ENCODE measurements at regions not wholly inside any gene's neighbourhood (a gene's known extent, or its start where the extent isn't known, plus 50 kb on each side); places are given as distances from the start of the nearest gene placed in this dataset.

DNA sequence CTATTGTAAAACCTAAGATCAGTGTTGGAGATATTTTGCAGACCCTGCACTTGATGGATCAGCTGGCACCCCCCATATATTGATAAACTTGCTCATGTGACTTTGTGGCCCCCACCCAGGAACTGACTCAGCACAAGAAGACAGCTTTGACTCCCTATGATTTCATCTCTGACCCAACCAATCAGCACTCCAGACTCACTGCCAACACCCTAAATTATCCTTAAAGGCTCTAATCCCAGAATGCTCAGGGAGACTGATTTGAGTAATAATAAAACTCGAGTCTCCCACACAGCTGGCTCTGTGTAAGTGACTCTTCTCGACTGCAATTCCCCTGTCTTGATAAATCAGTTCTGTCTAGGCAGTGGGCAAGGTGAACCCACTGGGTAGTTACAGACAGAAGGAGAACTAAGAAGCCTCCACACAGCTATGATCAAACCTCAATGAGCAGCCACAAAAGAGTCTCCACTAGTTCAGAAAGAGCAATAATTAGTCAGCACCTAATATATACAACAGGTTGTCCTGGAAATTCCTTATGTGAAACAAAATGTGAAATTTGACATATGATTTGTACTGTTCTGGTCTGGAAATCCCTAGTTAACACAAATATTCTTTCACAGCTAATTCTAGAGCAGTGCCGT, 52.2 kb downstream of the ACTL7B start:
- H3K9me3 Mint-ChIP-seq = no peaks in the 10 kb centered on the region
- no peaks in the 10 kb centered on the region for H3K27me3 Mint-ChIP-seq (ENCODE audit: low read depth)
- H3K4me1 Mint-ChIP-seq (ENCODE audit: low read depth) = no peaks in the 10 kb centered on the region
- no peak overlapping the region for H3K4me3 Mint-ChIP-seq (ENCODE audit: low read depth)
- intact Hi-C loops (cut with micrococcal nuclease) = no loop called here
- no peaks in the 10 kb centered on the region for H3K36me3 Mint-ChIP-seq (ENCODE audit: low read depth)
- DNase-seq (ENCODE audit: low spot score) = no peak
- H3K27ac Mint-ChIP-seq = no peak overlapping the region

DNA sequence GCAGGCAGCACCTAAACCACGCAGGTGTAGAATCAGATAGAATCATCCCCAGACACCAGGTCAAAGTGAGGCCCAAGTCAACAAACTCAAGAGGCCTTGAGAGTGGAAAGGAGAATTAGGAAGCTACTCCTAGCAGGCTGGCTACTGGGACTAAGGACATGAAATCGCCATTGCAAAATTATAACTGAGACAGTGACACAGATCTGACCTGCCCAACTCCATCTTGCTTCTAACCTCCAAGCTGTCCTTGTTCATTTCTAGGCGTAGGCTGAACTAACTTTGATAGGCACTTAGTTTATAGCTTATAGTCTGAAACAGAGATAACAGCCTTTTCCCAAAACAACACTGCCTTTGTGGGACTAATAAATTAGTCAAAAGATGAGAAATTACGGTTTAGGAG, 52.8 kb downstream of the ACTL7B start:
- Mint-ChIP-seq H3K27me3 (ENCODE audit: low read depth) (no peaks in the 10 kb centered on the region), H3K27ac (no peak overlapping the region), H3K4me1 (ENCODE audit: low read depth) (no peaks in the 10 kb centered on the region), H3K4me3 (ENCODE audit: low read depth) (no peak overlapping the region), H3K36me3 (ENCODE audit: low read depth) (no peaks in the 10 kb centered on the region), H3K9me3 (no peaks in the 10 kb centered on the region)
- intact Hi-C loops (cut with micrococcal nuclease) = no loop called here
- no peak for DNase-seq (ENCODE audit: low spot score)

DNA sequence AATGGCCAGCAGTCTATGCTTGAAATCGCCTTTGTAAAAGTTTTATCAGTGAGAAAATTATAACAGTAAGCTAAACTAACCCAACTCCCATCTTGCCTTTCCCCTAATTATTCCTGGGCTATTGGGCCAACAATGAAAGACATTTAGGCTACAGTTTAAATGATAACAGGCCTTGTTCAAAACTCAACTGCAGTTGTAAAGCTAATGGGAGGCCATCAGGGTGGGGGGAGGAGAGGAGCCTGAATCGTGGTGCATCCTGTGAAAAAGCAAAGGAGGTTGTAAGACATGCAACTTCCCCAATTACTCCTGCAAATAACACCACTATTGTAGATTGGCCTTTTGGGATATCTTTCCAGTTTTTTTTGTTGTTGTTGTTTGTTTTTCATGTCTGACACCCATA, 53.8 kb downstream of the ACTL7B start:
- intact Hi-C loops (cut with micrococcal nuclease) = no loop called here
- Mint-ChIP-seq H3K4me3 (ENCODE audit: low read depth) (no peak overlapping the region), H3K27me3 (ENCODE audit: low read depth) (no peaks in the 10 kb centered on the region), H3K4me1 (ENCODE audit: low read depth) (no peaks in the 10 kb centered on the region), H3K36me3 (ENCODE audit: low read depth) (no peaks in the 10 kb centered on the region), H3K9me3 (no peaks in the 10 kb centered on the region), H3K27ac (no peak overlapping the region)
- DNase-seq (ENCODE audit: low spot score) = no peak

DNA sequence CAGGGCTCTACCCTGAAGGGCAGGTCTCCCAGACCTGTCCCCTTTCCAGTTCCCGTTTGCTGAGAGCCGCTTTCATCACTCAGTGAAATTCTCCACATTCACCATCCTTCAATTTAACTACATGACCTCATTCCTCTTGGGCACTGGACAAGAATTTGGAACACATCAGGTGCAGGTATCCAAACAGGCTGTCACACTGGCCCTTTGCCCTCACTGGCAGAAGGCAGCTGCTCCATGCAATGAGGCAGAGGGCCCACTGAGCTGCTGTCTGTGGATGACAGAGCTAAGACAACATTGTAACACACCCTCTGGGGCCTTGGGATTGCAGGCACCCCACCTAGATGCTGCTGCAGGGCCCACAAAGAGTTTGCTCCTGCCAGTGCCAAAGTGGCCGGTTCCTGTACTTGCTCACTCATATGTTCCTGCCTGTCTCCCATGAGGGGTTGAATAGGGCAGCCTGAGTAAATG, 55.1 kb downstream of the ACTL7B start:
- no peak for DNase-seq (ENCODE audit: low spot score)
- H3K27ac Mint-ChIP-seq = no peak overlapping the region
- H3K36me3 Mint-ChIP-seq (ENCODE audit: low read depth) = no peaks in the 10 kb centered on the region
- H3K27me3 Mint-ChIP-seq (ENCODE audit: low read depth) = no peaks in the 10 kb centered on the region
- H3K9me3 Mint-ChIP-seq = no peaks in the 10 kb centered on the region
- H3K4me3 Mint-ChIP-seq (ENCODE audit: low read depth) = no peak overlapping the region
- intact Hi-C loops (cut with micrococcal nuclease) = no loop called here
- no peaks in the 10 kb centered on the region for H3K4me1 Mint-ChIP-seq (ENCODE audit: low read depth)

DNA sequence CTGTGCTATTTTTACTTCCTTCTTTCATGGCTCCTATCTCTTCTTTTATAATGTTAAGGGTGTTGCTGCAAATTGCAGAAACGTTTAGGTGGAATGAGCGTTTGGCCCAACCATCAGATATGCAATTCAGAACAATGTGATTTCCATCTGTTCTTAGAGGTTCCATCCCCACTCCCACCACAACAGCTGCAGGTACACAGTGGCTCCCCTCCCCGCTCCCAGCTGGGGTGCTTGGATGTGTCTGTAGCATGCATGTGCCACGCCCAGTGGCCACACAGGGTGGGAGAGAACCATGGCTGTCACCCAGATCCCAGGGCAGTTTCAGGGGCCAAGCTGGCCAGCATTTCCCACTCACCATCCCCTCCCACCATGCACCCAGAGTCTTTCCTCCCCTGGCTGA, 62.2 kb downstream of the ACTL7B start:
- Mint-ChIP-seq H3K9me3 (no peaks in the 10 kb centered on the region), H3K27me3 (ENCODE audit: low read depth) (no peaks in the 10 kb centered on the region)

DNA sequence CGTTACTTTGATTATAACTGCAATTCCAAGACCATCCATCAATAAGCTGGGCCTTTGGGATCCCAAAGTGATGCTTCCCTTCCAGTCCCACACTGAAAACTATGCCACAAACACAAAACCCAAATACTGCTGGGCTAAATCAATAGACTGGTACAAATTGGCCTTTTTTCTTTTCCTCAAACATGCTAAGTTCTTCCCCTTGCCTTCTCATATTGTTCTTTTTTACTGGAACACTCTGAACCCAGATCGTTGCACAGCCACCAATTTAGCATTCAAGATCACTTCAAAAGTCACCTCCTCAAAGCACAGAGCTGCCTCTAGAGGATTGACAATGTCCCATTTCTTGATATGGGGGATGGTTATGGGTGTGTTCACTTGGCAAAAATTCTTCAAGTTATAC, 66.0 kb downstream of the ACTL7B start:
- Mint-ChIP-seq H3K27ac (no peak overlapping the region), H3K27me3 (ENCODE audit: low read depth) (no peaks in the 10 kb centered on the region), H3K4me1 (ENCODE audit: low read depth) (no peaks in the 10 kb centered on the region), H3K36me3 (ENCODE audit: low read depth) (no peaks in the 10 kb centered on the region), H3K4me3 (ENCODE audit: low read depth) (no peak overlapping the region), H3K9me3 (no peaks in the 10 kb centered on the region)
- intact Hi-C loops (cut with micrococcal nuclease) = no loop called here
- DNase-seq (ENCODE audit: low spot score) = no peak

More for the DNA sequence above, 62.2 kb downstream of the ACTL7B start:
- H3K4me3 Mint-ChIP-seq (ENCODE audit: low read depth) = no peak overlapping the region
- intact Hi-C loops (cut with micrococcal nuclease) = no loop called here
- no peak overlapping the region for H3K27ac Mint-ChIP-seq
- no peak for DNase-seq (ENCODE audit: low spot score)
- no peaks in the 10 kb centered on the region for H3K36me3 Mint-ChIP-seq (ENCODE audit: low read depth)
- no peaks in the 10 kb centered on the region for H3K4me1 Mint-ChIP-seq (ENCODE audit: low read depth)

DNA sequence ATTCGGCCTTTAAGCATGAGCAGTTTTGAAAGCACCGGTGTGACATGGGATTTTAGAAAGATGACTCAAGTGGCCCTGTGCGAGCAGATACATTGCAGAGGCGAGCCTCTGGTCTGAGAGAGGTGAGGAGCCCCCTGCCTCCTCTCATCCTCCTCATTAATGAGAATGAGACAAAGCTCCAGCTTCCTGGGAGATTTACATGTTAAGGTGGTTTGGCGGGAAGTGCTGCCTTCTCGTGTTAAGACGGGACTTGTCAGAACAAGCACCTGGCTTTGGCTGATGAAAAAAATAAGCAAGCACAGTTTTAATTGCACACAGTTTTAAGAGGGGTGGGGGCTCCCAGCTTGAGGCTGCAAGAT, 68.1 kb downstream of the ACTL7B start:
- intact Hi-C loops (cut with micrococcal nuclease) = no loop called here
- Mint-ChIP-seq H3K27me3 (ENCODE audit: low read depth) (peaks cover 3% of the 10 kb centered on the region), H3K36me3 (ENCODE audit: low read depth) (no peaks in the 10 kb centered on the region), H3K4me3 (ENCODE audit: low read depth) (no peak overlapping the region), H3K9me3 (no peaks in the 10 kb centered on the region), H3K27ac (no peak overlapping the region), H3K4me1 (ENCODE audit: low read depth) (peaks cover 3% of the 10 kb centered on the region)
- DNase-seq (ENCODE audit: low spot score) = no peak

DNA sequence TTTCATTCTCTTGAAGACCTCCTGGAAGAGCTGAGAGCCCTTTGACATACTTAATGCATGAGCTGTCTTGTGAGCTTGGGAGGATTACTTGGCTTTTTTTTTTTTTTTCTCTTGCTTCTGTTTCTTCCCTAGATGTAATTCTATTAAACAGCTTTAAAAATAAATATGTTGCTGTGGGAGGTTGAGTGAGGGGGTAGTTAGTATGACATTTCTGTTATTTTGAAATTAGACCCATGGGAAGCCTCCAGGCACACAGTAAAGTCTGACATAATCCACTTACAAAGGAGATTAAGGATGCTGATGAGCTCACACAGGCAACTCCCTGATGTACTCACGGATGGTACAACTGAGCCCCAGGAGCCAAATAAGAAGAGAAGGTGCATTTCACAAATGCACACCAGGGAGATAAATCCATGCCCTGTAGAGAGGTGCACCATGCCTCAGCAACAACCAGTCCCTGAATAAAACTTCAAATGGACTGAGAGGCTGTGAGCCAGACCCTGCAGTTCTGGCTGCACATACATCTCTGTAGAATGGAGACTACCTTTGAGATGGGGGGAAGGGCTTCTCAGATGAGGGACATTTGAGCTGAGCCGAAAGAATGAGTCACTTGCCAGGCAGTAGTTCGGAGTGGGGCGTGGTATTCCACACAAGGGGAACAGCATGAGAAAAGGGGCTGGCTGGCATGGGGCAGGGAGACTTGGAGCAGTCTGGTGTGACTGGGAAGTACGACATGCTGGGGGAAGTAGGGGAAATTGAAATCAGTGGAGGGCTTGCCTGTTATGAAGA, 68.7 kb downstream of the ACTL7B start:
- H3K9me3 Mint-ChIP-seq = no peaks in the 10 kb centered on the region
- DNase-seq (ENCODE audit: low spot score) = no peak
- no peak overlapping the region for H3K4me3 Mint-ChIP-seq (ENCODE audit: low read depth)
- H3K4me1 Mint-ChIP-seq (ENCODE audit: low read depth) = peaks cover 3% of the 10 kb centered on the region
- no peaks in the 10 kb centered on the region for H3K36me3 Mint-ChIP-seq (ENCODE audit: low read depth)
- peaks cover 3% of the 10 kb centered on the region for H3K27me3 Mint-ChIP-seq (ENCODE audit: low read depth)
- no peak overlapping the region for H3K27ac Mint-ChIP-seq
- intact Hi-C loops (cut with micrococcal nuclease) = no loop called here

DNA sequence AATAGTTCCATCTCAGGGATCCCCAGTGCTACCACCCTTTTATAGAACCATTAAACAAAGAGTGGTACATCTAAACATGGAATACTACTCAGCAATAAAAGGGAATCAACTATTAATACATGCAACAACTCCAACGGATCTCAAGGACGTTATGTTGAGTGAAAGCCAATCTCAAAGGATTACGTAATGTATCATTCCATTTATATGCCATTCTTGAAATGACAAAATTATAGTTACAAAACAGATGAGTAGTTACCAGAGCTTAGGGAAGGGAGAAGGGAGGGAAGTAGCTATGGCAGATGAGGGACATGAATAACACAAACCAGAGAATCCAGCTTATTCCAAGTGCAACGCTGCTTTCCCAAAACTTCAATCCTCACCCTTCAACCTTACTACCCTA, 69.5 kb downstream of the ACTL7B start:
- intact Hi-C loops (cut with micrococcal nuclease) = no loop called here
- no peak overlapping the region for H3K4me3 Mint-ChIP-seq (ENCODE audit: low read depth)
- no peak overlapping the region for H3K27ac Mint-ChIP-seq
- peaks cover 3% of the 10 kb centered on the region for H3K4me1 Mint-ChIP-seq (ENCODE audit: low read depth)
- no peak for DNase-seq (ENCODE audit: low spot score)
- no peaks in the 10 kb centered on the region for H3K36me3 Mint-ChIP-seq (ENCODE audit: low read depth)
- no peaks in the 10 kb centered on the region for H3K9me3 Mint-ChIP-seq
- H3K27me3 Mint-ChIP-seq (ENCODE audit: low read depth) = peaks cover 6% of the 10 kb centered on the region

DNA sequence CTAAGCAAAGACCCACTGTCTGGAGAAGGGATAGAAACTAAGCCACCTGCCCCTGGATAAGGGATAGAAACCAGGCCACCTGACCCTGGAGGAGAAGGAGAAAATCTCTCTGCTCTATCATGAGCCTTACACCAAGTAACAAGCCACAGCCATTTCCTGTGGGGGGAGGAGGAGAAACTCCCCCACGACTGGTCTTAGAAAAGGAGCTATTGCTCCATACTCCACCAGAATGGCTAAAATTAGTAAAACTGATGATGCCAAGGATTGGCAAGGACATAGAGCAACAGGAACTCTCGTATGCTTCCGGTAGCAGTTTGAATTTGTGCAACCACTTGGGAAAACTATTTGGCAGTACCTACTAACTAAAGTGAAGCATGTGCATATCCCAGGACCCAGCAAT, 70.8 kb downstream of the ACTL7B start:
- no peak for DNase-seq (ENCODE audit: low spot score)
- Mint-ChIP-seq H3K4me3 (ENCODE audit: low read depth) (no peak overlapping the region), H3K27ac (no peak overlapping the region), H3K4me1 (ENCODE audit: low read depth) (peaks cover 3% of the 10 kb centered on the region), H3K27me3 (ENCODE audit: low read depth) (peaks cover 6% of the 10 kb centered on the region), H3K9me3 (no peaks in the 10 kb centered on the region), H3K36me3 (ENCODE audit: low read depth) (no peaks in the 10 kb centered on the region)
- intact Hi-C loops (cut with micrococcal nuclease) = no loop called here

DNA sequence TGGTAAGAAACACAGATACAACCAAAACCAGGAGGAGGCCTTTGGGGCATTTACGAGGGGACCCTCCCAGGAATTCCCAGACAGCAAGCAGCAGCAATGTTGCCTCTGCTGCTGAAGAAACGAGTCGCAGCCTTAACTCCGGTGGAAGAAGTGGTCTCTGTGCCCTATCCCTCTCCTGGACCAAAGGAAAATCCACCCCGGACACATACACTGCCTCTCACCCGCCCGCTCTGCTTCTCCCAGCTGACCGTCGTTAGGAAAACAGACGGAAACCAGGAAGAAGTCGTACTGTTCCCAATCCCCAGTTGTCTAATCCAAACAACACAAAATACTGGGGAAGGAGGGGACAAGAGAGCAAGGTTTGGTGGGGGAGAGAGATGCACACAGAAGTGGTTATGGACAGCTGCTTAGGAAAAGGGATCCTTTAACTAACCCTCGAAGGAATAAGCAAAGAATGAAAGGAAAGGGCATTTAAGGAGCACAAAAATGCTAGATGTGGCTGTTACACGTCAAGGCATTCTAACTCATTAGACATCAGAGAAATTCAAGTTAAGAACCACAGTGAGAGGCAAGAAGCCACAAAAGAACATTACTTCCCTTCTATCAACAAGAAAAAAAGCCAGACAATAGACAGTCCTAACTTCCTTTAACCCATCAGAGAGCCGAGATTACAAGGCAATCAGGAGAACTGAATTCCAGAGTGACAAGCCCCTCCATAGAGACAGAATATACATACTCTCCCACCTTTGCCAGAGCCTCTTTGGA, 71.9 kb downstream of the ACTL7B start:
- Mint-ChIP-seq H3K9me3 (no peaks in the 10 kb centered on the region), H3K36me3 (ENCODE audit: low read depth) (no peaks in the 10 kb centered on the region), H3K27me3 (ENCODE audit: low read depth) (peaks cover 6% of the 10 kb centered on the region), H3K4me1 (ENCODE audit: low read depth) (peaks cover 3% of the 10 kb centered on the region), H3K27ac (no peak overlapping the region), H3K4me3 (ENCODE audit: low read depth) (no peak overlapping the region)
- intact Hi-C loops (cut with micrococcal nuclease) = no loop called here
- DNase-seq (ENCODE audit: low spot score) = no peak

DNA sequence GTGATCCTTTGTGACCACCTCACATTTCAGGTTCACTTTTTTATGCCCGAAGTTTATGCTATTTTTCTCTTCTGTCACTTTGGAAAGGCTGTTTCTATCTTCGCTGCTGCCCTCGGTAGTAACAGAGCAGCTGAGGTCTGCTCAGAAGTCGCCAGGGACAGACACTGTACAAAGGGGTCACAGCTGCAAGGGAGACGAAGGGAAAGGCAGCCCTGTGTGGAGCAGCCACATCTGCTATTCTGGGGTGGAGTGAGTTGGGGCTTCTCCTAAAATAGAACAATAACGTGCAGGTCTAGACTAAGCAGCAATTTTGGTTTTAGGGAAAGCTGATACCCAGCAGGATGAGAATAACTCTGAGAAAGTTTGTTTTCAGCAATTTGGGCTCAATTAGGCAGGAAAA, 72.5 kb downstream of the ACTL7B start:
- Mint-ChIP-seq H3K9me3 (no peaks in the 10 kb centered on the region), H3K4me1 (ENCODE audit: low read depth) (peaks cover 3% of the 10 kb centered on the region), H3K36me3 (ENCODE audit: low read depth) (no peaks in the 10 kb centered on the region), H3K4me3 (ENCODE audit: low read depth) (no peak overlapping the region), H3K27me3 (ENCODE audit: low read depth) (peaks cover 6% of the 10 kb centered on the region), H3K27ac (no peak overlapping the region)
- no peak for DNase-seq (ENCODE audit: low spot score)
- intact Hi-C loops (cut with micrococcal nuclease) = no loop called here
